HG03039 (cell line): ENCODE measurements at regions not wholly inside any gene's neighbourhood (a gene's known extent, or its start where the extent isn't known, plus 50 kb on each side); places are given as distances from the start of the nearest gene placed in this dataset.
"Not testable (repeated sequence)": the region's sequence is repeated elsewhere in the genome, so short reads cannot be mapped to it uniquely, and the experiment has no call there.

Experiments used
- ATAC-seq: cut with Tn5 transposase; IDR thresholded peaks from one replicate; pipeline ENCODE4 v1.9.1; 2021; ENCODE audit warnings: mild to moderate bottlenecking, moderate library complexity; ENCODE audit not compliant: unreplicated experiment

- not testable (repeated sequence) for ATAC-seq
These were observed 352.8 kb upstream of the FRG2C start for GRCh38 chr3:75311306-75311705.

GRCh38 chr3:75312469-75312868 lies 351.7 kb upstream of the FRG2C start:
- ATAC-seq, result not testable (repeated sequence)

GRCh38 chr3:75319776-75320175 lies 344.4 kb upstream of the FRG2C start:
- ATAC-seq, result not testable (repeated sequence)

- no peak for ATAC-seq
These were observed 343.8 kb upstream of the FRG2C start for GRCh38 chr3:75320369-75320768.

GRCh38 chr3:75321060-75321459 lies 343.1 kb upstream of the FRG2C start:
- ATAC-seq, result no peak

- not testable (repeated sequence) for ATAC-seq
These were observed 340.2 kb upstream of the FRG2C start for GRCh38 chr3:75323936-75324335.

- no peak for ATAC-seq
These were observed 338.4 kb upstream of the FRG2C start for GRCh38 chr3:75325716-75326115.

GRCh38 chr3:75327453-75327852 lies 336.7 kb upstream of the FRG2C start:
- no peak for ATAC-seq

GRCh38 chr3:75329476-75330097 lies 334.5 kb upstream of the FRG2C start:
- ATAC-seq, result no peak

GRCh38 chr3:75330446-75330845 lies 333.7 kb upstream of the FRG2C start:
- not testable (repeated sequence) for ATAC-seq

GRCh38 chr3:75332090-75332489 lies 332.0 kb upstream of the FRG2C start:
- ATAC-seq, result not testable (repeated sequence)

- ATAC-seq, result no peak
These were observed 331.3 kb upstream of the FRG2C start for GRCh38 chr3:75332794-75333193.

GRCh38 chr3:75334299-75334698 lies 329.8 kb upstream of the FRG2C start:
- no peak for ATAC-seq

- no peak for ATAC-seq
These were observed 326.8 kb upstream of the FRG2C start for GRCh38 chr3:75337226-75337900.

GRCh38 chr3:75338342-75338741 lies 325.8 kb upstream of the FRG2C start:
- no peak for ATAC-seq

GRCh38 chr3:75341324-75342067 lies 322.6 kb upstream of the FRG2C start:
- ATAC-seq, result no peak

GRCh38 chr3:75342425-75342824 lies 321.7 kb upstream of the FRG2C start:
- no peak for ATAC-seq

- not testable (repeated sequence) for ATAC-seq
These were observed 313.6 kb upstream of the FRG2C start for GRCh38 chr3:75350536-75350935.

GRCh38 chr3:75362086-75362784 lies 301.9 kb upstream of the FRG2C start:
- not testable (repeated sequence) for ATAC-seq

GRCh38 chr3:75372964-75373363 lies 291.2 kb upstream of the FRG2C start:
- not testable (repeated sequence) for ATAC-seq

GRCh38 chr3:75379840-75380239 lies 284.3 kb upstream of the FRG2C start:
- not testable (repeated sequence) for ATAC-seq
